Fibroblast of gingiva (primary cell): ENCODE measurements at regions not wholly inside any gene's neighbourhood (a gene's known extent, or its start where the extent isn't known, plus 50 kb on each side); places are given as distances from the start of the nearest gene placed in this dataset.
"Not testable (repeated sequence)": the region's sequence is repeated elsewhere in the genome, so short reads cannot be mapped to it uniquely, and the experiment has no call there.

Source experiments
- DNase-seq: peaks from one replicate; pipeline ENCODE4 v3.0.0-alpha.2; 2011; ENCODE audit warnings: low read depth

GRCh38 chr2:2662037-2662846, 331.2 kb upstream of the MYT1L start:
- DNase-seq: no peak

DNA sequence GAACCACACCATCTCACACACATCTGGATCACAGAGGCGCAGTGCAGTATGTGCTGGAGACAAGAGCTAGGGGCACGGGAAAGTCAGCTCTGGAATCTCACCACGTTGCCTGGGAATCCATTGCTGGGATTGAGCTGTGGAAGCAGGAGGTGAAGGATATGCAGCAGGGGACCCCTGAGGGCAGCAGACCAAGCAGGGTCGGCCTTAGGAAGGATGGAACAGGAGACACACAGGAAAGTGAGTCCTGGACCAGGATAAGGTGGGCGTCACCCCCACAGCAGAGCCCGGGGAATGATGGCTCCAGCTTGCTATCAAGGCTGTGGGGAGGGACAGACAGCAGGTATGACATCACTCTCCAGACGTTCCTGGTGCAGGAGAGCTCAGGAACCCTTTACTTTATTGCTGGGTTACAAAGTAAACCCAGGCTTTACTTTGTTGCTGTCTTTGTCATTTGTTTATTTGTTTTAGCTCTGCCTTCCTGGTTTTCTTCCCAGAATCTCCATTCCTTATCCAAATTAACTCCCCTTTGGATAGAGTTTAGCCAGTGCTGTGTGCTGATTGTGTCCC, 329.8 kb upstream of the MYT1L start:
- no peak for DNase-seq

DNA sequence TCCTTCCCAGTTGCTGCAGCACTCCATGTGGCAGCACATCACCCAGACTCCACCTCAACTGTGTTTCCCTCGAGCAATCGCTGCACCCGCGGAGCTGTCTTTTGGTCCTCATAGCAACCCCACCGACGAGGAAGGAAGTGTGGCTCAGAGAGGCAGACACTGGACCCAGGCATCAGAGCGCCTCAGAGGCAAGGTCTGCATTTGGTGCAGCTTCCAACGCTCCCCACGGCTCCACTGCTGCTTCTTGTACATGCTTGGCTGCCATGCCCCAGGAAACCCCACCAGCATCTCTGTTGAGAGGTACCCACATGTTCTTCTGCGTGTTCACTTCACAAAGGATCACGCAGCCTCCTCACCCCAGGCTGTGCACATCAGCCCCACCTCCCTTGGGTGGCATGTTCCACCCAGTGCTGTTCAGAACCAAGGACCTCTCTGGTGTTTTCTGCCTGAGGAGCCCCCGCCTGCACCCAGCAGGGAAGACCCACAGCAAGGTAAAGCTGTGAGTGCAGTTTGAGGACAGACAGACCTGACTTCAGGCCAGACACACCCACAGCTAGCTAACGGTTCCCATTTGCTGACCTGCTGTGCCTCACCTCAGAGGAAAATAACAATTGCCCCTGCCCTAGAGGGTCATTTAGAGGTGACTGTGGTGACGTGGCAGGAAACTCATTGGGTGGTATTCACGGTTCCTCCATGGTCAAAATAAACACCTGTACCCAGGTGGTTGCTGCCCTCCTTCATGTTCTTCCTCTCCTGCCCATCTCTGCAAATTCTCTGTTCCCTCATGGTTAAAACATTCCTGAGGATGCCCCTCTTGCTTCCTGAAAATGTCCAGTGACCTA, 326.3 kb upstream of the MYT1L start:
- no peak for DNase-seq

GRCh38 chr2:2656115-2657011, 325.3 kb upstream of the MYT1L start:
- no peak for DNase-seq

GRCh38 chr2:2655453-2656114, 324.5 kb upstream of the MYT1L start:
- no peak for DNase-seq

DNA sequence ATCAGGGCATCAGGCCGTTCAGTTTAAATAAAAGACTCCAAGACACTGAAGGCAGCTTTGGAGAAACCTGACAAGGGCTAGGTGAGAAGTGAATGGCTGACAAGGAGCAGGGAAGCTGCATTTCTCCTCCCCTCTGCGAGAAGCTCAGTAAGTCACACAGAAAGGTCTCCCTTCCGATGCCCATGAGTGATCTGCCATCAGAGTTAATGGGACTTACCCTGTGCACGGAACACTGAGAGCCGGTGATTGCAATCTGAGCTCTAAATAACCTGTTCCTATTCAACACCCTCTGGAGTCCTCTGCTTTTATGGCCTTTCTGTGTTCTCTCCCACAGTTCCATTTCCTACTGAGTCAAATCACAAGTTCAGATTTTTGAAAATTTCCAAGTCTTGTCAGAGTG, 322.2 kb upstream of the MYT1L start:
- DNase-seq: no peak

DNA sequence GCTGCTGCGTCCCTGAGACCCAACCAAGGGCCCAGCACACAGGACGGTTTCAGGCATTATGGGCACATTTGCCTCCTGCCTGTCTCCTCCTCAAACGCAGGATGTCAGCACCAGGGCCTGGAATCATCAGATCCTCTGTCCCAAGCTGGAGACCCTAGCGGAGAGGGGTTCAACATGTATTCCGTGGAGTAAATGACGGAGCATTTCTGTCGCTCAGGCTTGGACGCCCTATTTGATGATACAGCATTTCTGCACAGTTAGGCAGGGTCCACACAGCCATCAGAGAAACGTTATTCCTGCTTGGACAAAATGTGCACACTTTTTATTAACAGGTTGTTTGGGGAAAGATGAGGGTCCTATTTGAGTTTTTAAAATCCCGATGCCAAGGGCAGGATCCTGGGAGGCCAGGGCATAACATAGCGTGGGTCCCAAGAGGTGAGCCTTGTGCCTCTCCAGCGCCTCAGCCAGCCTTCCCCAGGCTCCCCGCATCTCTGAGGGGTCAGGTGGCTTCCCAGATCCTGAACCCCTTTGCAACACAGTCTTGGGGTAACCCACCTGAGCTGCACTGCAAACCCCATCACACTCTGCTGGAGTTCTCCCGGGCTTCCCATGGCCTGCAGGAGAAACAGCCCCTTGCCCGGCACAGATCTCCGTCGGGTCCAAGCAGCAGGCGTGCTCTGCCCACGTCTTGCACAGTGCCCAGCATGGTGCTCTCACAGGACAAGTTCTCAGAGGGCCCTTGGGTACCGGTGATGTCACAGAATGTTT, 319.7 kb upstream of the MYT1L start:
- no peak for DNase-seq

- no peak for DNase-seq
Measured at GRCh38 chr2:2649109-2650072, 318.3 kb upstream of the MYT1L start.

GRCh38 chr2:2648094-2648493, 317.0 kb upstream of the MYT1L start:
- no peak for DNase-seq

DNA sequence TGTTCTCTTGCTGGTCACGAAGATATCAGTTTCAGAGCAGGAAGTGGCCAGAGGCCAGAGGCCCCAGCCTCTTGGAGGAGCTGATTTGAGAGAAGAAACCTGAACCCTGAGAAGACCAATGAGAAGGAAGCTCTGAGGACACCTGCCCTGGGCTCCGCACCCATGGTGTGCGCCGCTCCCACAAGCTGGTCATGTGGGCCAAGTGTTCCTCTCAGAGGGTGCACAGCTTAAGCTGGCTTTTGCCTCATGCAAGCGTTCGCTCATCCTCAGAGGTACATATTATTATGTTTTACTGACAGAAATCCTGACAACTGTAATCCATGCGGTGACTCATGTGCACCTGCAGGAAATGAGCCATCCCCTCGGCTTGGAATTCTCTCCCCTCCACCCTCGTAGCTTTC, 316.1 kb upstream of the MYT1L start:
- no peak for DNase-seq

DNA sequence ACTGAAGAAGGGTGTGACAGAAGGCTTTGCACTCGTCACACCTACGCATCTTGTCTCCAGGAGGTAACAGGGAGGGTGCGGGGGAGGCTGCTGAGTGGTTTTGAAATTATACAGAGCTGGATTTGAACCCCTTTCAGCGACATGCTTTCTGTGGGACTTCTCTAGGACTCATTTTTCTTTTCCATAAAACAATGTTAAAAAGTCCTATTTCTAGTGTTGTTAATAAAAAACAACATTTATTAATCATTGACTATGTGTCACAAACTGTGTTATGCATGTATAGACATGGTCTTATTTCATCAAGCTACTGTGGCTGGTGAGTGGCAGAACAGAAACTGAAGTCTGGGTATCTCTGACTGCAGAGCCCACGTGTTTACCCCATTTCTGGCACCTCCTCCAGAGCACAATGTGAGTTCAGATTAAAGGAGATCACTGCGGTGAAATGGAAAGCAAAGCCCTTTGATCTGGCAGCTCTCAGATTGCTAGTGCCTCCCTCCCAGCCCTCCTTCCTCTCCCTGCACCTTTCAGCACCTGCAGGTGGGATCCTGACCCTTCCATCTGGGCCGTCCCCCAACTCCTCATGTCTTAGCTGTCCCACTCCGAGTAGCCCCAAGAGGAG, 315.5 kb upstream of the MYT1L start:
- DNase-seq: no peak

GRCh38 chr2:2645162-2645855, 314.2 kb upstream of the MYT1L start:
- DNase-seq: no peak

- DNase-seq: not testable (repeated sequence)
Measured at GRCh38 chr2:2644751-2645150, 313.7 kb upstream of the MYT1L start.

- DNase-seq: no peak
Measured at GRCh38 chr2:2644040-2644439, 313.0 kb upstream of the MYT1L start.

DNA sequence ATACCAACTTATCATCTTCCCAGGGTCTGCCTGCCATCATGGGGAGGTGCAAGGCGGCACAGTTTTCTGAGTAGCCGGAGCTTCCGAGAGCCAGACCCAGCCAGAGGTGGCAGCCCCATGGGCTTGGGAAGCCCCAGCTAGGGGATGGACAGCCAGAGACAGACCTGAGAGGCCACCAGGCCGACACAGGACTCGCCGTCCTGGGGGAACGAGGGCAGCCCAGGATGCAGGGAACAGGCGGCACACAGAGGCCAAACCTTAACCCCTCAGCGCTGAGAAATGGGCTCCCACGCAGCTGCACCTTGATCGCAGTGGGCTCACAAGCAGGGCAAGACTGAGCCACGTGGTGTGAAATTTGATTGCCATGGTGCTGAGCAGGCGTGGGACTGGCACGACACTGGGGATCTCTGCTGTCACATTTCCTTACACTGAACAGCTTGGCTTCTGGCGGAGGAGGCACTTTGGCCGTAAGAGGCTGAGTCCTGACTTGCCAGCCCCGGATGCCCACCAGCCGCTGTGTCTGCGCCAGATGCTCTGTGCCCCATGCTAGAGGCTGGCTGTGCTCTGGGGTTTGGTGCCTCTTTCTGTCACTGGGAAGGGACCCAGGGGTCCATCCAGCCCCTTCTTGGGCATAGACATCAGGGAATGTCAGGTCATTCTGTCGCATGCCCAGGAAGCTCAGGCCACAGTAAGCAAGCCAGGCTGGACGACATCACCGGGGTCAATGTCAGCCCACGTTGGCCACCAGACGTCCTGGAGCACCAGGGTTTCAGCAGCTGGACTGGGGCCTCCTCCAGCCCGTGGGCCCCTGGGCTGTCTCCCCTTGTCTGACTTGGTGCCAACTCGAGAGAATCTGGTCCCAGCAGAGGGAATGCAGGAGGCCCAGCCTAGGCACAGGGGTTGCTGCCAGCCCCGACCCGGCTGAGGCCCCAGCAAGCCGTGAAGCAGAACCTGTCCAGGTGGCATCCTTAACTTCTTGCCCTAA, 312.1 kb upstream of the MYT1L start:
- no peak for DNase-seq

DNA sequence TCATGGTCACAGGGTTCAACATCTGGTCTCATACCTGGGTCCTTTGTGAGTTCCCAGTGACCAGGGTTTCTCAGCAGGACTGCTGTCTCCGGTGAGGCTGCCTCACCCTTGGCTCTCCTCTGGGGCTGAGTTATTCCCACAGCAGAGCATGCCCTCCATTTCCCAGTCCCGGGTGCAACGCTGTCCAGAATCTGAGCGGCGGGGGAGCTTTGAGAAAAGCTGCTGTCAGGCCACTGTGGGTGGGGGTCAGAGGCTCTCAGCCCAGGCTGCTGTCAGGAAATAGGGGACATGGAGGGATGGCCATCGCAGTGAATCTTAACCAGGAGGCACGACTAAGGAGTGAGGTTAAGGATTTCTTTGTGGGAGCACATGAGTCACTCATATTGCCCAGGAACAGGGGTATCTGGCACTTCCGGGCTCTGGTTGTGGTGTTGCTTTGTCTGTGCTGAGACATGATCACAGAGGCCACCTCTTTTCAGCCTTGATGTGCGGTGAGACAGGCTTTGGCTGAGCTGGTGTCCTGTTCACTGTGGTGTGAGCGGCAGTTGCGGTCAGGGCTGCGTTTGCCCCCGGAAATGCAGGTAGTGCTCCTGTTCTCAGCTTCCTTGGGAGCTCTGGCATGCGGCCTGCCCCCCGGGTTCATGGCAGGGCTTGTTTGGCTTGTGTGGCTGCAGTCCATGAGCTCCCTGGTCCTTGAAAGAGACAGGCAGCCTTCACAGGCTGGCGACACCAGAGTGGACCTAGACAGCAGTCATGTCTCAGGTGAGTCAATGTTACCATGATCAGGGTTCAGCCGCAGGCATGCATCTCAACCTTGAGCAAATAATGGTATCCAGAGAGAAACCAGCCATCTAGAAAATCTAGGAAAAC, 310.7 kb upstream of the MYT1L start:
- no peak for DNase-seq
